Putamen (tissue), 1 donor: ENCODE measurements at regions not wholly inside any gene's neighbourhood (a gene's known extent, or its start where the extent isn't known, plus 50 kb on each side); places are given as distances from the start of the nearest gene placed in this dataset.

Experiments
- DNase-seq: peaks from one replicate; pipeline ENCODE4 v3.0.0-alpha.2; 2016; ENCODE audit warnings: low spot score

- DNase-seq, result no peak
Observed at GRCh38 chr17:15039366-15039765, 225.8 kb downstream of the PMP22 start.

- no peak for DNase-seq
Observed at GRCh38 chr17:15038656-15039055, 226.5 kb downstream of the PMP22 start.

- no peak for DNase-seq
Observed at GRCh38 chr17:15036238-15036637, 228.9 kb downstream of the PMP22 start.

DNA sequence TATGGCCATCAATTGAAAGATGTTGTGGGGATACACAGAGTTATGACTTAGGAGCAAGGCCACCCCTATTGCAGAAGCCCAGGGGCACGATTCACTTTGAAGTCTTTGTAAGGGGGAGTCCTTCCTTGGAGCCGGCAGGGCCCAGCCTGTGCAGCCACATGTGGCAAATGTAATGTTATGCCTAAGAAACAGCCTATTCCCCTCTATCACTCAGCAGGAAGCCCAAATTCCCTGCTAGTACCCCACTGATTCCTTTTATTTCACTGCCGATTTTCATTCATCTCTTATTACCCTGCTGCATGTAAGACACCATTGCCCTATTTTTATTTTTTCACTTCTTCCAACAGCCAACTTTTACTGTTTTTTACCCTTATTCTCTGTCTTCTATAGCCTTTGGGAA is 233.2 kb downstream of the PMP22 start:
- no peak for DNase-seq

DNA sequence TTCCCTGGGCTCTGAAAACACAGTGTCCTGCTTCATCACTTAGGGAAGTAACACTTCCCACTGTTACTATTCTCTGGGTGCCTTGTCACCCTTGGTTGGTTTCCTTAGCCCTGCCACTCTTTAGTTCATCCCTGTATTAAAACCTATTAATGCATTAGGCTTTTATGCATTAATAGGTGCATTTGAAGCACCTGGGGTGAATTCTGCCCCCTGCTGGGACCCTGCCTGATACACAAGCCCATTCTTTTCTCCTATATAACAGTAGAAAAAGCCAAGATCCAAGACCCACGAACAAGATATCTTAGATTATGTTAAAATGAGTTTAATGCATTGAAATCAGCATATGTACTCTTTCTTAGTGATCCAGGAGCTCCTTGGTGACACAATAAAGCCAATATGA is 235.7 kb downstream of the PMP22 start:
- no peak for DNase-seq

DNA sequence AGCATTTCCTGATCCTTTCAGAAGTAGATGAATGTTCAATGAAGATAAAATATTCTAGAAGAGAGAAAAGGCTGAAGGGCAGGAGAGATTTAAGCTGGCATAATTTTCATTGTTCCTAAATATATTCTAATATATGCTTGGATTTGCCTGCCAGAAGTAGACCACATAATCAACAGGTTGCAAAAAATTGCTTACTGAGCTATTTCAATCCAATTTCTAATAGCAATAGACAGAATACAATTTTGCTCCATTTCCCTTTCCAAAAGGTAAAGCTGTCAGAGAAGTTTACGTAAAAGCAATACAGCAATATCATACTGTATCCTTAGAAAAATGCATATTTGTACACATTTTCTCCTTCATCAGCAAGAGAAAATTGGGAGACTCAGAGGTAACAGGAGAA is 237.3 kb downstream of the PMP22 start:
- no peak for DNase-seq

- DNase-seq, result no peak
Observed at GRCh38 chr17:15026088-15026487, 239.0 kb downstream of the PMP22 start.

GRCh38 chr17:15023589-15024336 is 241.4 kb downstream of the PMP22 start:
- no peak for DNase-seq

- no peak for DNase-seq
Observed at GRCh38 chr17:15019158-15019557, 246.0 kb downstream of the PMP22 start.

DNA sequence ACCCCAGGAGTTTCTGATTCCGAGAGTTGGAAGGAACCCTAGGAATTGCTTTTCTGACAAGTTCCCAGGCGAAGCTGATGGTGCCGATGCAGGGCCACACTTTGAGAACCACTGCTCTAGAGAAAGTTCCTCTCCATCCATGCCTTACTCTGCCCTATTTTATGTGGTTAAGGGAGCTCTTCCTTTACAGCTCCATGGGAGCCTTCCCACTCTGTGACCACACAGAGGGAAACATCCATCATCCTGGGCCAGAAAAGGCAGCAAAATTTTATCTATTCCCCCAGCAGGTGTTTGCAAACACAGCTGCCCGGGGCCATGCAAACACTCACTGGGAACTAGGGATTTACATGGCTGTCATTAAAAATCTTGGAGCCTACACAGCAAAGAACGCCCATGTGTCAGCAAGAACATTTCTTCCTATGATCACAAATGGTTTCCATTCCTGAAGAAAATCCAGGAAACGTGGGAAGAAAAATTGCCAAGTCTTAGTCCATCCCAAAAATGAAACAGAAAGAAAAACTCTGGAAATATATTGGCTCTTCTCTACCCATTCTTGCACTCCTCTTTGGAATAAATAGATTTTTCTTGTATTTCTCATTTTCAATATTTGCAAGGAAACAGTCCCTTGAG is 252.7 kb downstream of the PMP22 start:
- no peak for DNase-seq

GRCh38 chr17:15009087-15009486 is 256.0 kb downstream of the PMP22 start:
- DNase-seq, result no peak

DNA sequence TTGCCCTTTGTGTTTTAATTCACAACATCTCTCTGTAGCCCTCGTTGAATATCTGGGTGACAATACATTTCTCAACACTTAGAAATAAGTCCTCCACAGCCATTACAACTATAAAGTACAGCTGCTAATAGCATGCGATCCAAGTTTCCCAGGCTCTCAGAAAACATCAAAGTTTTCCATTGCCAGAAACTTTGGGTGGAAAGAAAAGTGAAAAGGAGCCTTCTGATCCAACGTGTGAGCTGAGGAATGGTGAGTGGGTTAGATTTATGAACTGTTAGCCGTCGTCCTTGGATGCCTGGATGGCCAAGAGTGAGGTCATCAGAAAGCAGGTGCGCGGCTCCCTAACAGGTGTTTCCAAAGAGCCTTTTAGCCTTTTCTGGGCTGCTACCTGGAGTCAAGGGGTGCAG is 258.0 kb downstream of the PMP22 start:
- no peak for DNase-seq

- no peak for DNase-seq
Observed at GRCh38 chr17:15006421-15007128, 258.6 kb downstream of the PMP22 start.

- DNase-seq, result no peak
Observed at GRCh38 chr17:15000661-15001060, 264.5 kb downstream of the PMP22 start.

- no peak for DNase-seq
Observed at GRCh38 chr17:14997290-14997689, 267.8 kb downstream of the PMP22 start.

DNA sequence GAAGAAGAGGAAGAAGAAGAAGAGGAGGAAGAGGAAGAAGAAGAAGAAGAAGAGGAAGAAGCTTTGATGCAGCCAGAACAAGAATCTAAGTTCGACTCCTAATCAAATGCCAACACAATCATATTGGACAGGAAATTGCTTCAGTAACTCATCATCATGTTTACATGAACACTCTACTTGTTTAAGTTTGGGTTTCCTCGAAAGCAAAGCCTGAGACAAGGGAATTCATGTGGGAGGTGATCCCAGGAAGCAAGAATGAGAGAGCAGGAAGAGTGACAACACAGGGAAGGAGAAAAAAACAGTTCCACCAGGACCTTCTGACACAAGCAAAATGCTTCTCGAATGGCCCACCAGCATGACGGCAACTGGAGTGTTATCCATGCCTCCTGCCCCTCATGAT is 279.0 kb downstream of the PMP22 start:
- DNase-seq, result no peak

DNA sequence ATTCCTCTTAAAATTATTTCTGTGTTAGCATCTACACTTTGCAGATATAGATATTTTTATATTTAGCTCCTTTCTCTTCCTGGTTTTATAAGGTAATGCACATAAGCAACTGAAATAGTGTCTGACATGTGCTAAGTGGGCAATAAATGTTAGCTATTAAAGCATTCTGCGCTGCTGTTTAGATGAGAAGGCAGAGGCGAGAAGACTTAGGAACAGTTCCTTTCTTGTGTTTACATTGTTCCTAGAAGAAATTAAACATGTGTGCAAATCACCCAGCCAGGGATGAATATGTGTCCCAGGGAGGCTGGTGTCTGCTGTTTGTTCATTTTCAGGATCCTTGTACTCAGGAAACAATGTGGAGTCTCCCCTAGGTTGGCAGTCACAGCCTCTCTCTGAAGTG is 292.3 kb downstream of the PMP22 start:
- DNase-seq, result no peak

GRCh38 chr17:14971054-14971453 is 294.1 kb downstream of the PMP22 start:
- DNase-seq, result no peak

DNA sequence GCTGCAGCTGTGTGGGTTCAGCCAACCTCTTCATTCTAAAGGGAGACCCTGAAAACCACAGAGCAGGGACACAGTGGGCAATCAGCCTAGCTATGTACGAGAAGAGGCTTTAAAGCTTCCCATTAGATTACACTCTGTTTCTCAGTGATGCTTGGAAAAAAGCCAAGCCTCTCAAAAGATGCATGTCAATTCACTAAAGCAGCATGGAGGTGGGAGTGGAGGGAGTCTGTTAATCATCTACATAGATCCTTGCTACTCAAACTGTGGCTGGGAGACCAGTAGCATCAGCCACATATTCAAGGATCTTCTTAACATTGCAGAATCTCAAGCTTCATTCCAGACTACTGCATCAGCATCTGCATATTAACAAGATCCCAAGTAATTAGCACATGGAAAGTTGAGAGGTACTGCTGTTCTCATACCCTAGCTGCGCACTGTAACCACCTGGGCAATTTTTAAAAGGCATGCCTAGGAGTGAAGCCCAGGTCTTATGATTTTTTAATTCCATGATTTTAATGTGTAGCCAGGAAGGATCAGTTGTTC is 305.9 kb downstream of the PMP22 start:
- DNase-seq, result no peak

DNA sequence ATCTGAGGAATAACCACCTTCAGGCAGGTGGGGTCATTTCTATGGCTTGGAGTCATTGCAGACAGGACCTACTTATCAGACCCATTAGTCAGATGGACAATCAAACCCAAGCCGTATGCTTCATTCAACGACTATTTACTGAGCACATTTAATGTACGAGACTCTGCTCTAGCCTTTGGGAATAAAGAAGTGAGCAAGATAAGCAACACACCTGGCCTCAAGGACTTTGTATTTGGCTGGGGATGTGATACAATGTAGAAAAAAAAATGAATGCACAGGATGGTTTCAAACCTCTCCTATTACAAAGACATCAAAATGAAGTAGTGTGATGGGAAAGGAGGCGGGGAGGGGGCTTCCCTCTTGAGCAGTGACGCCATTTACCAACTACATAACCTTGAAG is 311.7 kb downstream of the PMP22 start:
- no peak for DNase-seq

DNA sequence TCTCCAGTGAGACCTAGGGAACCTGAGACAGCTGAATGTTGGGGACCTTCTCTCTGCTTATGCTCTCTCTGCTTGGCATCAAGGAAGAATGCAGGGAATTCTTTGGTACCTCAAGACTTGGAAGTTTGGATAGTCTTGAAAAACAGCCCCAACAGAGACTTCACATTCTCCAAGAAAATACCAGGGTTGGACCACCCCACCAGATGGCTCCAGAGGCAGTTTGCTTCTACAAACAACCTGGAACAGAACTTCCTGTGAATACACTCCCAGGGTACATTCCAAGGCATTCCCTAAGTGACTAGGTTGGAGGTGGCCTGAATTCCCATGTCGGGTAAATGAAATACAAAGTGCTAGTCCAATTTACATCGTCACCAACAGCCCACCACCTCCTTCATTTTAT is 314.4 kb downstream of the PMP22 start:
- DNase-seq, result no peak

DNA sequence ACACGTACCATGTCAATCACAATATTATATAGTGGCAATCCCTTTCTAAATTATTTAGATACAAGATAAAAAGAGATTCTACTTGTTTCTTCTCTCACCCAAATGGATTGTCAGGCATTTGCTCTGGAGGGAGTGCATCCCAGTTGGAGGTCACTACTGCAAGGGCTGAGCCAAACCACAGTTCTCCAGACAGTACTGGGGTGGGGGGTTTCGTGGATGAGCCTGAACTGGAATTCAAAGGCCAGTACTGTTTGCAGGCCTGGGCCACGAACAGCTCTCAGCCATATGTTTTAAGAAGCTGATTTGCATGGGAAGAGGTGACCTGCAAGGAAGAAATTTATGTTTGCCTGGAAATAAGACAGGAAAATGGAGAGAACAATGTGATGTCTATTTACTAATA is 314.9 kb downstream of the PMP22 start:
- DNase-seq, result no peak

DNA sequence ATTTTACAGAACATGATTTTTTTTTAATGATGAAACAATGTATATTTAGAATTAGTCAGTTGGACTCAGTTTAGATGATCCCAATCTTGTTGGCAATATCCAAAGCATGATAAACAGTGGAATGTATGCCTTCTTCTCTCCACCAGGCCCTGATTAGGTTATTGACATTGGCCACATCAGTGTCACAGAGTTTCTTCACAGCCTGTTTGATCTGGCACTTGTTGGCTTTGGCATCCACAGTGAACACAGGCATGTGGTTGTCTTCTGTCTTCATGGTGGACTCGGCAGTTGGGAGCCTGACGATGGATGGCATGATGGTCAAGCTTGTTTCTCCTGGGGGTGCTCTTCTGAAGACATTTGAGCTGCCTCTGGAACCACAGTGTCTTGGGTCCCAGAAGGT is 317.5 kb downstream of the PMP22 start:
- DNase-seq, result no peak
